ENCODE measurements at regions not wholly inside any gene's neighbourhood (a gene's known extent, or its start where the extent isn't known, plus 50 kb on each side); places are given as distances from the start of the nearest gene placed in this dataset.

DNA sequence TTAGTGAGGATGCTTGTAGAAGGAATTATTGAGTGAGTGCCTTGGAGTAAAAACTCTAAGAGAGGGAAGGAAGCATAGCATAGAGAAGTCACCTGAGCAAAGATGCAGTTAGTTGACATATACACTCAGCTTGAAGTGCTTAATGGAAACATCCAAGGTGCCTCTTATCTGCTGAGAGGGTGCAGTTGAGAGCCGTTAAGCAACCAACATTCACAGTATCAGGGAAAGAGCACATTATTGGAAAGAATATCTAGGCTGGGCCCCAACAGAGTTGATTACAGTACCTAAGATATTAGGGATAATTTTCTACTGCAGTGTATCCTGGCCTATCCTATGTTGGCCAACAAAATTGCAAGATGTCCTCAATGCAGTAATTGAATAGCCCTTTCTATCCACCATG lies 302.0 kb downstream of the ETV1 start:
- no peak overlapping the region for H3K4me3 ChIP-seq (ENCODE audit: low read depth, low read length)
- DNase-seq = no peak
- H3K4me1 ChIP-seq = no peaks in the 10 kb centered on the region
- no peaks in the 10 kb centered on the region; the same call in 1 of the 2 replicates for H3K9me3 ChIP-seq
- H3K27me3 ChIP-seq = no peaks in the 10 kb centered on the region
- no peaks in the 10 kb centered on the region for H3K36me3 ChIP-seq
- TF ChIP-seq, protein P1, sequence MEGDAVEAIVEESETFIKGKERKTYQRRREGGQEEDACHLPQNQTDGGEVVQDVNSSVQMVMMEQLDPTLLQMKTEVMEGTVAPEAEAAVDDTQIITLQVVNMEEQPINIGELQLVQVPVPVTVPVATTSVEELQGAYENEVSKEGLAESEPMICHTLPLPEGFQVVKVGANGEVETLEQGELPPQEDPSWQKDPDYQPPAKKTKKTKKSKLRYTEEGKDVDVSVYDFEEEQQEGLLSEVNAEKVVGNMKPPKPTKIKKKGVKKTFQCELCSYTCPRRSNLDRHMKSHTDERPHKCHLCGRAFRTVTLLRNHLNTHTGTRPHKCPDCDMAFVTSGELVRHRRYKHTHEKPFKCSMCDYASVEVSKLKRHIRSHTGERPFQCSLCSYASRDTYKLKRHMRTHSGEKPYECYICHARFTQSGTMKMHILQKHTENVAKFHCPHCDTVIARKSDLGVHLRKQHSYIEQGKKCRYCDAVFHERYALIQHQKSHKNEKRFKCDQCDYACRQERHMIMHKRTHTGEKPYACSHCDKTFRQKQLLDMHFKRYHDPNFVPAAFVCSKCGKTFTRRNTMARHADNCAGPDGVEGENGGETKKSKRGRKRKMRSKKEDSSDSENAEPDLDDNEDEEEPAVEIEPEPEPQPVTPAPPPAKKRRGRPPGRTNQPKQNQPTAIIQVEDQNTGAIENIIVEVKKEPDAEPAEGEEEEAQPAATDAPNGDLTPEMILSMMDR (IDR thresholded peaks at IDR 0.05; ENCODE audit: low read depth, low read length) = no peak

GRCh38 chr7:13692548-13692947 lies 296.9 kb downstream of the ETV1 start:
- Histone ChIP-seq H3K27me3 (no peaks in the 10 kb centered on the region), H3K4me1 (no peaks in the 10 kb centered on the region), H3K4me3 (ENCODE audit: low read depth, low read length) (no peak overlapping the region), H3K36me3 (no peaks in the 10 kb centered on the region), H3K9me3 (no peaks in the 10 kb centered on the region; the same call in 1 of the 2 replicates)
- no peak for DNase-seq
- TF ChIP-seq, protein P1 (IDR thresholded peaks at IDR 0.05; ENCODE audit: low read depth, low read length) = no peak

DNA sequence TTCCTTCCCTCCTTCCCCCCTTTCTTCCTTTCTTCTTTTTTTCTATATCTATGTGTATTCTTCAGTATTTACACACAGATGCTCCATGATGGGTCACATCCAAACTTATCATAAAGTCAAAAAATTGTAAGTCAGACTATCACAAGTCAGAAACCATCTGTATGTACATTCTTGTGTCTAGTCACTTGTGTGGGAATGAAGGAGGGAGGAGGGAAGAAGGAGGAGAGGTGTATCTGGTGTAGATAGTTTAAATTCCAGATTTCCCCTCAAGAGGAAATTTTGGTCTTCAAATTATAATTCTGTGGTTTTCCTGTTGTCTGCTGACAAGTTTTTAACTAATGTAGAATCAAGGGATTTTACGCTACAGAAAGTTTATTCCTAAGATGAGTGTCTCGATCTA lies 287.2 kb downstream of the ETV1 start:
- H3K4me1 ChIP-seq = no peaks in the 10 kb centered on the region
- DNase-seq = no peak
- H3K27me3 ChIP-seq = no peaks in the 10 kb centered on the region
- no peaks in the 10 kb centered on the region for H3K9me3 ChIP-seq
- H3K4me3 ChIP-seq (ENCODE audit: low read depth, low read length) = no peak overlapping the region
- no peaks in the 10 kb centered on the region for H3K36me3 ChIP-seq
- TF ChIP-seq, protein P1 (IDR thresholded peaks at IDR 0.05; ENCODE audit: low read depth, low read length) = no peak

- Histone ChIP-seq H3K4me1 (peaks cover 2% of the 10 kb centered on the region; the same call in 1 of the 2 replicates), H3K4me3 (ENCODE audit: low read depth, low read length) (no peak overlapping the region), H3K9me3 (no peaks in the 10 kb centered on the region), H3K36me3 (no peaks in the 10 kb centered on the region), H3K27me3 (no peaks in the 10 kb centered on the region)
- no peak for DNase-seq
- TF ChIP-seq, protein P1 (IDR thresholded peaks at IDR 0.05; ENCODE audit: low read depth, low read length) = no peak
These were observed 280.8 kb downstream of the ETV1 start for GRCh38 chr7:13708670-13709069.

DNA sequence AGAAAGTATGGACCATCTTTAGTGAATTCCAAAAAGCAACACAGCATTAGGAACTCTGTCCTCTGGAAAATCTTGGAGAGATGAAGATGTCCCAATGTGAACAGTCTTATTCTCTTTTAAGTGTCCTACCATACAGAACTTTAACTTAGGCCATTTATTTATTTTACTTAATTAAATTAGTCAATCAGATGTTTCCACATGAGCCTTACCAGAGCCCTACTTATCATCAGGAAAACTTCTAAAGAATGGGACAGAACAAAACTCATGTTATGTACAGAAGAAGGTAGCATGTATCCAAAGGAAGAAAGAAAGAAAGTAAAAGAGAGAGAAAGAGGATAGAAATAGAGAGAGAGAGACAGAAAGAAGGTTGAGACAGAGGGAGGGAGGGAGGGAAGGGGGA lies 276.4 kb downstream of the ETV1 start:
- TF ChIP-seq, protein P1 (IDR thresholded peaks at IDR 0.05; ENCODE audit: low read depth, low read length) = no peak
- no peaks in the 10 kb centered on the region for H3K27me3 ChIP-seq
- no peaks in the 10 kb centered on the region for H3K9me3 ChIP-seq
- no peak overlapping the region for H3K4me3 ChIP-seq (ENCODE audit: low read depth, low read length)
- H3K36me3 ChIP-seq = no peaks in the 10 kb centered on the region
- no peak for DNase-seq
- peaks cover 2% of the 10 kb centered on the region; the same call in 1 of the 2 replicates for H3K4me1 ChIP-seq

DNA sequence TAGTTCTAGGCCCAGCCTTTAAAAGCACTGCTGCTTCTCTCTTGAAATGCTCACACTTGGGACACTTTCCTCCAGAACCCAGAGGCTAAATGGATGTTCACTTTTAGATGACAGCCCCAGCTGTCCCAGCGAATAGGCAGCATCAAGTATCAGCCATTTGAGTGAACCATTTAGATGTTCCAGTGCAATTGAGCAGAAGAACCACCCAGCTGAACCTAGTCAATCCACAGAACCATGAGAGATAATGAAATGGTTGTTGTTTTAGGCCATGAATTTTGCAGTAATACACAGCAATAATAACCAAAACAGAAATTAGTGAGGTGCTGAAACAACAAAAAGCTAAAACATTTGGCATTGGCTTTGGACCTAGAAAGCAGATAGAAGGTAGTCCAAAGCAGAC lies 273.9 kb downstream of the ETV1 start:
- Histone ChIP-seq H3K27me3 (no peaks in the 10 kb centered on the region), H3K4me1 (peaks cover 2% of the 10 kb centered on the region; the same call in 1 of the 2 replicates), H3K9me3 (no peaks in the 10 kb centered on the region), H3K4me3 (ENCODE audit: low read depth, low read length) (no peak overlapping the region), H3K36me3 (no peaks in the 10 kb centered on the region)
- no peak for DNase-seq
- TF ChIP-seq, protein P1 (IDR thresholded peaks at IDR 0.05; ENCODE audit: low read depth, low read length) = no peak
